Left lung (tissue), 4 donors: ENCODE measurements at regions not wholly inside any gene's neighbourhood (a gene's known extent, or its start where the extent isn't known, plus 50 kb on each side); places are given as distances from the start of the nearest gene placed in this dataset.

Experiments
- ATAC-seq: fragments of 200-7000 bp; cut with Tn5 transposase; one replicate; pipeline ENCODE4 v1.9.1; 2020; ENCODE audit warnings: moderate library complexity
- DNase-seq, 4 donors: peaks; one replicate each; pipeline ENCODE4 v3.0.0-alpha.2; 2013 to 2020
- H3K27ac ChIP-seq, 2 donors: fragments of 200-600 bp; sonication (generic) in 1 of 2; one replicate each; pipeline versions ENCODE4 v1.5.0 to v1.8.0; 2020 to 2021
- H3K27me3 ChIP-seq, 2 donors: fragments of 200-600 bp; sonication (generic) in 1 of 2; one replicate each; pipeline versions ENCODE4 v1.5.0 to v1.8.0; 2020 to 2021
- H3K36me3 ChIP-seq, 2 donors: fragments of 200-600 bp; sonication (generic) in 1 of 2; one replicate each; pipeline versions ENCODE4 v1.5.0 to v1.8.0; 2020 to 2021
- H3K4me1 ChIP-seq, 2 donors: fragments of 200-600 bp; one replicate each; pipeline ENCODE4 v1.8.0; 2021
- H3K4me3 ChIP-seq, 2 donors: fragments of 200-600 bp; sonication (generic) in 1 of 2; one replicate each; pipeline versions ENCODE4 v1.5.0 to v1.8.0; 2020 to 2021; ENCODE audit warnings: mild to moderate bottlenecking in 1 of 2
- H3K9me3 ChIP-seq, 2 donors: fragments of 200-600 bp; sonication (generic) in 1 of 2; one replicate each; pipeline versions ENCODE4 v1.5.0 to v1.8.0; 2020 to 2021
- intact Hi-C, 2 donors: fragments of 100-400 bp; cut with DNase I; formaldehyde crosslinking; loops; one replicate each; pipeline versions ENCODE4 v1.11.2 to v1.14.2; 2022
- TF ChIP-seq, protein P1 (sequence below), 2 donors: fragments of 200-600 bp; sonication (generic) in 1 of 2; IDR thresholded peaks; one replicate each; pipeline versions ENCODE4 v1.5.0 to v1.8.0; 2021; ENCODE audit warnings: antibody characterized with exemption in 2 of 2
- donor health status: DM: no; HTN: yes; CAD: no.
- donor health status: DM: no; HTN: no; CAD: no.

DNA sequence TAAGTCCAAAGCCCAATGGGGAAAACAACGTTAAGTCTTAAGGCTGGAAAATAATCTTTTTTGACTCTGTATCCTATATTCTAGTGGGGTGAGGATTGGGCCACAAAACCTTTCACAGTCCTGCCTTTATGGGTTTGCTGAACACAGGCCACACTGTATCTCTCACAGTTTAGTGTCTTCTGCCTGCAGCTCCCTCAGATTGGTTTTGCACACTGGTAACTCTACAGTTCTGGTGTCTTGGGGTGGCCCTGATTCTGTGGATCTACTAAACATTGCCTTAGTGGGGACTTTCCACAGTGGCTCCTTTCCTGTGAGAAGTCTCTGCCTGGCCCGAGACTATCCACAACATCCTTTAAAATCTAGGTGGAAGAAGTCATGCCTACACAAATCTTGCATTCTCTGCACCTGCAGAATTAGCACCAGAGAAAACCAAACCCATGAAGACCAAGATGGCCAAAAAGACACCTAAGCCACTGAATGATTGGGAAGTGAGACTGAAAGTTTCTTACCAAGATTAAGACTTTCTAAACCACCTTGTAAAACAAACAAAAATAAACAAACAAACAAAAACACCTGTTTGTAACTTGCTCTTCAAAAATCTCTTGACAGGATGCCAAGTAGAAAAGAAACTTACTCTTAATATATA lies 150.4 kb upstream of the PCDH10 start:
- H3K4me1 ChIP-seq: no peaks in the 10 kb centered on the region
- no peak overlapping the region for H3K27ac ChIP-seq
- ATAC-seq: no peak
- H3K27me3 ChIP-seq: no peaks in the 10 kb centered on the region
- no peaks in the 10 kb centered on the region for H3K9me3 ChIP-seq
- TF ChIP-seq, protein P1, sequence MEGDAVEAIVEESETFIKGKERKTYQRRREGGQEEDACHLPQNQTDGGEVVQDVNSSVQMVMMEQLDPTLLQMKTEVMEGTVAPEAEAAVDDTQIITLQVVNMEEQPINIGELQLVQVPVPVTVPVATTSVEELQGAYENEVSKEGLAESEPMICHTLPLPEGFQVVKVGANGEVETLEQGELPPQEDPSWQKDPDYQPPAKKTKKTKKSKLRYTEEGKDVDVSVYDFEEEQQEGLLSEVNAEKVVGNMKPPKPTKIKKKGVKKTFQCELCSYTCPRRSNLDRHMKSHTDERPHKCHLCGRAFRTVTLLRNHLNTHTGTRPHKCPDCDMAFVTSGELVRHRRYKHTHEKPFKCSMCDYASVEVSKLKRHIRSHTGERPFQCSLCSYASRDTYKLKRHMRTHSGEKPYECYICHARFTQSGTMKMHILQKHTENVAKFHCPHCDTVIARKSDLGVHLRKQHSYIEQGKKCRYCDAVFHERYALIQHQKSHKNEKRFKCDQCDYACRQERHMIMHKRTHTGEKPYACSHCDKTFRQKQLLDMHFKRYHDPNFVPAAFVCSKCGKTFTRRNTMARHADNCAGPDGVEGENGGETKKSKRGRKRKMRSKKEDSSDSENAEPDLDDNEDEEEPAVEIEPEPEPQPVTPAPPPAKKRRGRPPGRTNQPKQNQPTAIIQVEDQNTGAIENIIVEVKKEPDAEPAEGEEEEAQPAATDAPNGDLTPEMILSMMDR (IDR thresholded peaks at IDR 0.05): no peak
- intact Hi-C loops: no loop called here
- DNase-seq: no peak
- no peak overlapping the region for H3K4me3 ChIP-seq
- no peaks in the 10 kb centered on the region for H3K36me3 ChIP-seq

DNA sequence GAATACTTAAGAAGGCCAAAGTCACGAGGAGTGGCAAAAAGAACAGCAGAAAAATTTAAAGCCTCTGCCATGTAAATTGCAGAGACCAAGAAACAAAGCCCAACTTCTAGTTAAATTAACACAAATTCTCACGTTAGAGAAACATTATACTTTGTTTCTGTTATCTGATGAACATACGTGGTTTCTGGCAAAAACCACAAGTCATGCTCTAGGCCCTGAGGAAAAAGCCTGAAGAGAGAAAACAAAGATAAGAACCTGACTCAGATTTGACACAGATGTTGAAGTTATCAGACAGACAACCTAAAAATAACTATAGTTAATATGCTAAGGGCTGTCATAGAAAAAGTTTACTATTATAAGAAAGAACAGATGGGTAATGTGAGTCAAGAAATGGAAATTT lies 149.1 kb upstream of the PCDH10 start:
- intact Hi-C loops: no loop called here
- no peak overlapping the region for H3K4me3 ChIP-seq
- no peaks in the 10 kb centered on the region for H3K36me3 ChIP-seq
- no peaks in the 10 kb centered on the region for H3K9me3 ChIP-seq
- H3K27ac ChIP-seq: no peak overlapping the region
- no peaks in the 10 kb centered on the region for H3K4me1 ChIP-seq
- DNase-seq (peak in 1 of 4 donors; percentile 8), ATAC-seq (no peak)
- TF ChIP-seq, protein P1 (IDR thresholded peaks at IDR 0.05): no peak
- no peaks in the 10 kb centered on the region for H3K27me3 ChIP-seq

DNA sequence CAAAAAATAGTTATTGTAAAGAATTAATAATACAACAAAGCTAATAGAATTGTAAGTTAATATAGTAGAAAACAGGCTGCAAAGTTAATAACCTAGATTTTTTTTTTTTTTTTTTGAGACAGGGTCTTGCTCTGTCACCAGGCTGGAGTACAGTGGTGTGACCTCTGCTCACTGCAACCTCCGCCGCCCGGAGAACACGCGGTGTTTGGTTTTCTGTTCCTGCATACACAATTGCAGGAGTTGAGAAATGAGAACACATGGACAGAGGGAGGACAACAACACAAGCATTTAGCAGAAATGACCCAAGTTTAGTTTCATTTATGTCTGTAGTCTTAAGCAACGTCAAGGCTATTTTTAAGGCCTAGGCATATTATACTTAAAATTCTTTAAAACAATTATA lies 145.9 kb upstream of the PCDH10 start:
- no peak for ATAC-seq
- no peak overlapping the region for H3K27ac ChIP-seq
- intact Hi-C loops: no loop called here
- H3K9me3 ChIP-seq: no peaks in the 10 kb centered on the region
- TF ChIP-seq, protein P1 (IDR thresholded peaks at IDR 0.05): no peak
- H3K4me1 ChIP-seq: no peaks in the 10 kb centered on the region
- H3K36me3 ChIP-seq: no peaks in the 10 kb centered on the region
- H3K27me3 ChIP-seq: no peaks in the 10 kb centered on the region
- no peak for DNase-seq
- no peak overlapping the region for H3K4me3 ChIP-seq

DNA sequence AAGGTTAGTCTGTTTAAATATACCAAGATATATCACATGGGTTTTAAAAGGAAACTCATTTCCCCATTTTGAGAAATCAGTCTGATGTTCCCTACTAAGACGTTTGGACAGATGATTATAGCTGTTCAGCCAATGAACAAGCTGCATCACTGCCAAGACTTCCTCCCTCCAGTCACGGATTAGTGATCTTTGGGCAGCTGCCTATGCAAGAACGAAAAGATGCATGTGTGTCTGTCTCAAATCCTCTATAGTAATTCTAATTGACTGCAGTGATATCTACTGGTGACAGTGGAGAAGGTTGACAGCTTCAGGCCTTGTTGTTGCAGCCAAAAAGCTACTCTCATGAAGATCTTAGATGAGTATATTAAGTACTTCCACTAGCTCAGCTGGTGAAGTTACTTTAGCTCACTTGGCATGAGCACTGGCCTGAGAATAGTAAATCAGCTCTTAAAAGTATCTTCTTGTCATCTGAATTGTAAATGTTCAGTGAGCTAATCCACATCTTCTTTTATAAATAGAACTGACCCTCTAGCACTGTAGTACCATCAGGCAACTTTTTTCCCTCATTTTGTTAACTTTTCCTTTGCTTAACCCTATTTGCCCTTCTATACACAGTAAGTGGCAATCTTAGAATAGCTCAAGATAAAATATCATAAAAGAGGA lies 134.5 kb upstream of the PCDH10 start:
- intact Hi-C loops: no loop called here
- DNase-seq (peak in 1 of 4 donors; percentile 19), ATAC-seq (no peak)
- Histone ChIP-seq H3K4me3 (no peak overlapping the region), H3K4me1 (no peaks in the 10 kb centered on the region), H3K9me3 (peaks cover 0 to 4% of the 10 kb centered on the region in 2 donors), H3K27ac (no peak overlapping the region), H3K36me3 (no peaks in the 10 kb centered on the region), H3K27me3 (no peaks in the 10 kb centered on the region)
- TF ChIP-seq, protein P1 (IDR thresholded peaks at IDR 0.05): no peak

DNA sequence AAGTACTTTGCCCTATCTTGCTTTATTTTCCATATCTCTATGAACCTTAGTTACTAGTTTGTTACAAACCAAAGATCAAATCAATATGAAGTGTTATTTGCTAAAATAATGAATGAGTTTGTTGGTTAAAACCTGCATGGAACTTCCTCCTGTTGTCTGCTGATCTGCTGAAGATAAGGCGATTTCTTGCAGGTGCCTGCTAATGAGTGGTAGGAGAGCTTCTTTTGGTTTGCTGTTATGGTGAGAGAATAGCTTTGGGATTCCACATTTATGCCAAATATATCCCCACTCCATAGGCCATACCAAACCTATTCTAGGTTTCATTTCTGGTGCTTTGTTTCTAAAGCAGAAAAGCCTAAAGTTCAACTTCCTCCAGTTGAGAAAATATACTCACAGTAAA lies 103.8 kb upstream of the PCDH10 start:
- Histone ChIP-seq H3K27me3 (no peaks in the 10 kb centered on the region), H3K4me3 (no peak overlapping the region), H3K9me3 (peaks cover 0 to 3% of the 10 kb centered on the region in 2 donors), H3K4me1 (no peaks in the 10 kb centered on the region), H3K27ac (no peak overlapping the region), H3K36me3 (no peaks in the 10 kb centered on the region)
- TF ChIP-seq, protein P1 (IDR thresholded peaks at IDR 0.05): no peak
- no peak for DNase-seq
- intact Hi-C loops: no loop called here
- no peak for ATAC-seq
